ENCODE measurements at regions not wholly inside any gene's neighbourhood (a gene's known extent, or its start where the extent isn't known, plus 50 kb on each side); places are given as distances from the start of the nearest gene placed in this dataset.
"Not testable (repeated sequence)": the region's sequence is repeated elsewhere in the genome, so short reads cannot be mapped to it uniquely, and the experiment has no call there.

DNA sequence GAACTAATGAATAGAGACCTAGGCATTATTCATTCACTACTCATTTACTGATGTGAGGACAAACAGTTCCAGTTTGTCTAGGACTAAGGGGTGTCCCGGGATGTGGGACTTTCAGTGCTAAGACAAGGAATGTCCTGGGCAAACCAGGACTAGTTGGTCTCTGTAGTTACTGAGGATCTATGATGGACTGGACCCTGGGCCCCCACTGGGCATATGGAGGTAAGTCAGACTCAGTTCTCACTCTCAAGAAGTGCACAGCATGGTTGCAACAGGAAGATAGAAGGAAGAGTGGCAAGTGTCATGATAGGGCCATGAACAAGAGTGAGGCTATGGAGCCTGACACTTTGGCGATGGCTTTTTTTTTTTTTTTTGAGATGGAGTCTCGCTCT lies 128.2 kb downstream of the MYCN start:
- ChIA-PET CTCF (interaction anchor here (1.5 kb wide), 1 partner anchor 10 kb away, joined by 3 read pairs; no protein-coding TSS in a partner anchor), POLR2A (no interaction called here)
- DNase-seq (ENCODE audit: extremely low spot score), result no peak
- TF ChIP-seq CTCF (IDR thresholded peaks at IDR 0.05; ENCODE audit: control extremely low read depth, extremely low read depth, low read depth, missing control alignments), result no peak

DNA sequence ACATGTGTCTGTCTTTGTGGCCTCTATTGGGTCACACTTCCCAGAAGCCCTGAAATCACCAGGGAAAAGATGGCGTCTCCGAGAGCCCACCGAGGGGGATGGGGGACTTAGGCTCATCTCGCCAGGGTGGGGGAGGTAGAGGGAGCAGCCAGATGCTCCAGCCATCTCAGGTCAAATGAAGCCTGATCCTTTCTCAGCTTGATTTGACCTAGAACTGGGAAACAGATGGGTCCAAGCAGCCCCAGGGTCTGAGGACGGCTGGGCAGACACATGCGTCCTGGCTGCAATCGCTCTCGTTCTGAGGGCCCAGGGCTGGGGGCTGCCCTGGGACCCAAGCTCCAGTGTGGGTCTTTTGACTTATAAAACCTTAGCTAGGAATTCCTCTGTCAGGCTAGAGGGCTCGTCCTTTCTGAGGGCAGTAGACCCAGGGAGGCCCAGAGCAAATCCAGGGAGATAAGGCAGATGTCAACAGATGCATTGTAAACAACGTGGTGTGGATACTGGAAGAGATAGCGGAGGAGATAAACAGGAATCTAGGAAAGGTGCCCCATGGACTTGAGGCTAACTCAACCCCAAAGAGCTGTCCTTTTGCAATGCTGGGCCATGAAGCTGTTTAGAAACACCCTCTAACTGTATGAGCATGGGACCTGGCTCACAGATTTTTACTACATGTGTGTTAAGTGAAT lies 127.7 kb downstream of the MYCN start:
- no peak for DNase-seq (ENCODE audit: extremely low spot score)
- ChIA-PET POLR2A (no interaction called here), CTCF (no interaction called here)
- no peak for TF ChIP-seq CTCF (IDR thresholded peaks at IDR 0.05; ENCODE audit: control extremely low read depth, extremely low read depth, low read depth, missing control alignments)

DNA sequence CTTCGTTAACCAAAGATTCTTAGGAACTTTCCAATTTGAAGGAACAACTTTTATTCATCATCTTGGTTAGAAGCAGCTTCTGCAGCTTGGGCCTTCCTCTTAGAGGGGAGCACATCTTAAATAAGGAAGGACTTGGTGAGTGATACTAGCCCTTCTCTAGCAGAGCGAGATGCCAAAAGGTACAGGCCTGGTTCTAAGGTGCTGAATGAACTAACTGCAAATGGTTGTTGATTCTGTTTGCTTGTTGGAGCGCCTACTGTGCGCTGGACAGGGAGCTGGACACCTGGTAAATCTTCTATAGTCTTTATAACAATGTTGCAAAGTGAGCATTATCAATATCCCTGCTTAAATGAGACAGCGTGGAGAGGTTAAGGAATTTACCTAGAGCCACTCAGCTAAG lies 127.1 kb downstream of the MYCN start:
- ChIA-PET POLR2A (no interaction called here), CTCF (no interaction called here)
- DNase-seq (ENCODE audit: extremely low spot score), result no peak
- TF ChIP-seq CTCF (IDR thresholded peaks at IDR 0.05; ENCODE audit: control extremely low read depth, extremely low read depth, low read depth, missing control alignments), result no peak

GRCh38 chr2:16067037-16067406 lies 126.7 kb downstream of the MYCN start:
- ChIA-PET CTCF (no interaction called here), POLR2A (no interaction called here)
- no peak for DNase-seq (ENCODE audit: extremely low spot score)
- no peak for TF ChIP-seq CTCF (IDR thresholded peaks at IDR 0.05; ENCODE audit: control extremely low read depth, extremely low read depth, low read depth, missing control alignments)

- POLR2A ChIA-PET, result no interaction called here
- no peak for DNase-seq (ENCODE audit: extremely low spot score)
These were observed 126.1 kb downstream of the MYCN start for GRCh38 chr2:16066261-16067036.

GRCh38 chr2:16065272-16066069 lies 125.1 kb downstream of the MYCN start:
- CTCF ChIA-PET, result interaction anchor here (1.4 kb wide), 1 partner anchor 39 kb away, joined by 3 read pairs; no protein-coding TSS in a partner anchor
- POLR2A ChIA-PET; DNase-seq (ENCODE audit: extremely low spot score): not testable (repeated sequence)

More at GRCh38 chr2:16066261-16067036, 126.1 kb downstream of the MYCN start:
- CTCF ChIA-PET, result interaction anchor here (1.4 kb wide), 1 partner anchor 40 kb away, joined by 3 read pairs; no protein-coding TSS in a partner anchor
- no peak for TF ChIP-seq CTCF (IDR thresholded peaks at IDR 0.05; ENCODE audit: control extremely low read depth, extremely low read depth, low read depth, missing control alignments)

Measured in GM10248 (cell line).